ENCODE measurements at regions not wholly inside any gene's neighbourhood (a gene's known extent, or its start where the extent isn't known, plus 50 kb on each side); places are given as distances from the start of the nearest gene placed in this dataset.
"Not testable (repeated sequence)": the region's sequence is repeated elsewhere in the genome, so short reads cannot be mapped to it uniquely, and the experiment has no call there.

DNA sequence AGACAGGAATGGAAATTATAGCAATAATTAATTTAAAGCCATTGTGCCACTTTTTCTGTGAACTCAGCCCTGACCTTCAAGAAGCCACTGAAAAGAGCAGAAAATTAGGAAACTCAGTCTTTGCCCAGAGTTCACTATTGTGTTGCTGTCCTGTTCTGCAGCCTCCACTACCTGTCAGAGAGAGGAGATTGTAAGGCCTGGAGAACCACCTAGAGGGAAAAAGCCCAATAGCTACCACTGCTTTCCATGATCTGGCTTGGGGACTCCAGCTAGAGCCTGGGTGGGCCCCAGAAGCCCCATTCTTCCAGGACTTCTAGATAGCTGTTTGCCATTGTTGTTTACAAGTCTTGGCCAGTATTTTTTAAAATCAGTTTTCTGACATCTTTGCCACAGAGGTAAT, 176.1 kb upstream of the KLF7 start:
- Histone ChIP-seq H3K27me3 (ENCODE audit: insufficient read depth, low read length) (no peaks in the 10 kb centered on the region), H3K36me3 (ENCODE audit: insufficient read depth, low read length) (no peaks in the 10 kb centered on the region)
- TF ChIP-seq, protein P1, sequence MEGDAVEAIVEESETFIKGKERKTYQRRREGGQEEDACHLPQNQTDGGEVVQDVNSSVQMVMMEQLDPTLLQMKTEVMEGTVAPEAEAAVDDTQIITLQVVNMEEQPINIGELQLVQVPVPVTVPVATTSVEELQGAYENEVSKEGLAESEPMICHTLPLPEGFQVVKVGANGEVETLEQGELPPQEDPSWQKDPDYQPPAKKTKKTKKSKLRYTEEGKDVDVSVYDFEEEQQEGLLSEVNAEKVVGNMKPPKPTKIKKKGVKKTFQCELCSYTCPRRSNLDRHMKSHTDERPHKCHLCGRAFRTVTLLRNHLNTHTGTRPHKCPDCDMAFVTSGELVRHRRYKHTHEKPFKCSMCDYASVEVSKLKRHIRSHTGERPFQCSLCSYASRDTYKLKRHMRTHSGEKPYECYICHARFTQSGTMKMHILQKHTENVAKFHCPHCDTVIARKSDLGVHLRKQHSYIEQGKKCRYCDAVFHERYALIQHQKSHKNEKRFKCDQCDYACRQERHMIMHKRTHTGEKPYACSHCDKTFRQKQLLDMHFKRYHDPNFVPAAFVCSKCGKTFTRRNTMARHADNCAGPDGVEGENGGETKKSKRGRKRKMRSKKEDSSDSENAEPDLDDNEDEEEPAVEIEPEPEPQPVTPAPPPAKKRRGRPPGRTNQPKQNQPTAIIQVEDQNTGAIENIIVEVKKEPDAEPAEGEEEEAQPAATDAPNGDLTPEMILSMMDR (IDR thresholded peaks at IDR 0.05; ENCODE audit: extremely low read depth, low read depth, low read length): no peak

DNA sequence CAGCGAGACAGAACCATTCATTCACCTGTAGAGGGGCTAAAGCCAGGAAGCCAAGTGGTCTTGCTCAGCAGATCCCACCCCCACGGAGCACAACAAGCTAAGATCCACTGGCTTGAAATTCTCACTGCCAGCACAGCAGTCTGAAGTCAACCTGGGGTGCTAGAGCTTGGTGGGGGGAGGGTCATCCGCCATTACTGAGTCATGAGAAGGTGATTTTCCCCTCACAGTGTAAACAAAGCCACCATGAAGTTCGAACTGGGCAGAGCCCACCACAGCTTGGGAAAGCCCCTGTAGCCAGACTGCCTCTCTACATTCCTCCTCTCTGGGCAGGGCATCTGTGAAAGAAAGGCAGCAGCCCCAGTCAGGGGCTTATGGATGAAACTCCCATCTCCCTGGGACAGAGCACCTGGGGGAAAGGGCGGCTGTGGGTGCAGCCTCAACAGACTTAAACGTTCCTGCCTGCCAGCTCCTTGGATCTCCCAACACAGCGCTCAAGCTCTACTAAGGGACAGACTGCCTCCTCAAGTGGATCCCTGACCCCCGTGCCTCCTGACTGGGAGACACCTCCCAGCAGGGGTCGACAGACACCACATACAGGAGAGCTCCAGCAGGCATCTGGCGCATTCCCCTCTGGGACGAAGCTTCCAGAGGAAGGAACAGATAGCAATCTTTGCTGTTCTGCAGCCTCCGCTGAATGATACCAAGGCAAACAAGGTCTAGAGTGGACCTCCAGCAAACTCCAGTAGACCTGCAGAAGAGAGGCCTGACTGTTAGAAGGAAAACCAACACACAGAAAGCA, 179.0 kb upstream of the KLF7 start:
- H3K36me3 ChIP-seq (ENCODE audit: insufficient read depth, low read length); H3K27me3 ChIP-seq (ENCODE audit: insufficient read depth, low read length); H3K27ac ChIP-seq (ENCODE audit: low read depth, low read length); H3K9me3 ChIP-seq (ENCODE audit: low read depth, low read length); H3K4me3 ChIP-seq (ENCODE audit: insufficient read depth, low read length); H3K79me2 ChIP-seq (ENCODE audit: insufficient read depth, low read length); H3K4me2 ChIP-seq (ENCODE audit: insufficient read depth, low read length); H3K4me1 ChIP-seq (ENCODE audit: insufficient read depth, low read length); H4K20me1 ChIP-seq (ENCODE audit: insufficient read depth, low read length); DNase-seq (ENCODE audit: insufficient read length, low spot score, missing footprints); H2AFZ ChIP-seq (ENCODE audit: low read length): not testable (repeated sequence)

More for the DNA sequence above, 176.1 kb upstream of the KLF7 start:
- Histone ChIP-seq H3K4me1 (ENCODE audit: insufficient read depth, low read length) (no peaks in the 10 kb centered on the region), H3K4me2 (ENCODE audit: insufficient read depth, low read length) (no peak overlapping the region), H3K4me3 (ENCODE audit: insufficient read depth, low read length) (no peak overlapping the region), H3K9me3 (ENCODE audit: low read depth, low read length) (no peaks in the 10 kb centered on the region), H4K20me1 (ENCODE audit: insufficient read depth, low read length) (no peaks in the 10 kb centered on the region), H3K27ac (ENCODE audit: low read depth, low read length) (no peak overlapping the region), H3K79me2 (ENCODE audit: insufficient read depth, low read length) (no peaks in the 10 kb centered on the region), H2AFZ (ENCODE audit: low read length) (no peak overlapping the region)
- no peak for DNase-seq (ENCODE audit: insufficient read length, low spot score, missing footprints)

DNA sequence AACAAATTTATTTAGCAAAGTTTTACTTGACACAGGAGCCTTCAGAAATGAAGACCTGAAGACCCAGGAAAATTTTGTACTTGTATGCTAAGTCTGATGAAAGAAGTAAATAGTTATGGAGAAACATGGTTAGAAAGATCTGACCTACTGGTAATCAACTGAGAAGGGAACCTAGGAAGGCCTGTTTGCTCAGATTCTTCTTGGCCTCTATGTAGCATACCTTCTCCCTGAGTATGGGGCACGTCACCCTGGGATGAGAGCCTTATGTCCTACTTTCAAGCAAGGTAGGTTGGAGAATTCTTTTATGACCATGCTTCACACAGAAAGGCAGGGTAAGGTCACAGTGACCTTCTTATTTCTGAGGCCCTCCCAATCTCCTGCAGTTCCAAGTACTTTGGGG, 178.6 kb upstream of the CREB1 start:
- TF ChIP-seq, protein P1 (IDR thresholded peaks at IDR 0.05; ENCODE audit: extremely low read depth, low read depth, low read length): no peak
- Histone ChIP-seq H3K27me3 (ENCODE audit: insufficient read depth, low read length) (no peaks in the 10 kb centered on the region), H4K20me1 (ENCODE audit: insufficient read depth, low read length) (no peaks in the 10 kb centered on the region), H3K4me1 (ENCODE audit: insufficient read depth, low read length) (no peaks in the 10 kb centered on the region), H3K9me3 (ENCODE audit: low read depth, low read length) (no peaks in the 10 kb centered on the region), H3K36me3 (ENCODE audit: insufficient read depth, low read length) (no peaks in the 10 kb centered on the region), H3K79me2 (ENCODE audit: insufficient read depth, low read length) (no peaks in the 10 kb centered on the region), H3K27ac (ENCODE audit: low read depth, low read length) (no peak overlapping the region), H3K4me2 (ENCODE audit: insufficient read depth, low read length) (no peak overlapping the region), H3K4me3 (ENCODE audit: insufficient read depth, low read length) (no peak overlapping the region), H2AFZ (ENCODE audit: low read length) (no peak overlapping the region)
- no peak for DNase-seq (ENCODE audit: insufficient read length, low spot score, missing footprints)

DNA sequence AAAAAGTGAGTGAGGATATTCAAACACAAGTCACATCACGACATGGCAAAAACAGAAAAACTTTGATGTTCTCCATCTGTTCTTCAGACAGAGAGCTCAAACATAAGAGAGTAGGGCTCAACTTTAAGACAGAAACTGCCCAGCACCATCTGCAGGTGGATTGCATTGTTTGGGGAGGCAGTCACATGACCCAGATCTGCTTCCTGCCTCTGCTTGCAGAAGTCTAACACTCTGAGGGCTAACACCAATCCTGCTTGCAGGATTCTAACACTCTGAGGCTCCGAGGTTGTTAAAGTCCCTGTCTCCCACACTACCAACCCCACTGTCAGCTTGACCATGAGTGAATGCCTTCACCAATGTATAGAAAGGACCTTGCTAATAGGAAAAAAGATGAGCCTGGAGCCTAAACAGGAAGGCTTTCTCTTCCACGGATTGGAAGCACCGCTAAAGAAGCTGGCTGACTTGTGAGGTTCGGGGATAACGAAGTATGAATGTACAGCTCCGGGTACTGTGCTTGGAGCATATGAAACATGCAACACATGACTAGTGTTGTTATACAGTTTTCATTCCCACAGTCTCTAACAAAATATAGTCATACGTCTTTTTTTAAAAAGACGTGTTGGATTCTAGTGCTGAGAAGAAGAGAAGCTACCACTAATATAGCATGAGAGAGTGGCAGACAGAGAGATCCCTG, 176.6 kb upstream of the CREB1 start:
- TF ChIP-seq, protein P1 (IDR thresholded peaks at IDR 0.05; ENCODE audit: extremely low read depth, low read depth, low read length): no peak
- peak; percentile 72 for DNase-seq (ENCODE audit: insufficient read length, low spot score, missing footprints)
- no peaks in the 10 kb centered on the region for H3K9me3 ChIP-seq (ENCODE audit: low read depth, low read length)
- no peak overlapping the region for H3K27ac ChIP-seq (ENCODE audit: low read depth, low read length)
- no peaks in the 10 kb centered on the region for H3K27me3 ChIP-seq (ENCODE audit: insufficient read depth, low read length)
- H3K79me2 ChIP-seq (ENCODE audit: insufficient read depth, low read length): no peaks in the 10 kb centered on the region
- no peak overlapping the region for H3K4me3 ChIP-seq (ENCODE audit: insufficient read depth, low read length)
- no peaks in the 10 kb centered on the region for H3K36me3 ChIP-seq (ENCODE audit: insufficient read depth, low read length)
- no peak overlapping the region for H3K4me2 ChIP-seq (ENCODE audit: insufficient read depth, low read length)
- H3K4me1 ChIP-seq (ENCODE audit: insufficient read depth, low read length): no peaks in the 10 kb centered on the region
- no peaks in the 10 kb centered on the region for H4K20me1 ChIP-seq (ENCODE audit: insufficient read depth, low read length)
- no peak overlapping the region for H2AFZ ChIP-seq (ENCODE audit: low read length)

Measured in osteoblast (primary cell).